ENCODE measurements at regions not wholly inside any gene's neighbourhood (a gene's known extent, or its start where the extent isn't known, plus 50 kb on each side); places are given as distances from the start of the nearest gene placed in this dataset.
A peak's percentile ranks its signal among the peaks of the same experiment; 100 is the strongest.

GRCh38 chr5:158317507-158317906 is 458.6 kb upstream of the CLINT1 start:
- Histone ChIP-seq H3K4me3 (no peak overlapping the region), H3K9me3 (no peaks in the 10 kb centered on the region), H3K36me3 (no peaks in the 10 kb centered on the region), H3K4me1 (no peaks in the 10 kb centered on the region), H3K27ac (no peak overlapping the region), H3K27me3 (no peaks in the 10 kb centered on the region)
- WGBS, 5 donors = 23 to 37% (median 28%) methylated on average over 4 of the region's 4 CpGs
- TF ChIP-seq CTCF (IDR thresholded peaks at IDR 0.05) = no peak
- TF ChIP-seq EP300 (IDR thresholded peaks at IDR 0.05) = no peak
- no peak for TF ChIP-seq POLR2AphosphoS5 (IDR thresholded peaks at IDR 0.05)
- TF ChIP-seq POLR2A (IDR thresholded peaks at IDR 0.05) = no peak
- intact Hi-C loops (cut with DNase I; ENCODE audit: low total_unique reads) = no loop called here
- DNase-seq = no peak

GRCh38 chr5:158313733-158314464 is 455.0 kb upstream of the CLINT1 start:
- H3K4me3 ChIP-seq = no peak overlapping the region
- no peaks in the 10 kb centered on the region for H3K27me3 ChIP-seq
- 76 to 86% (median 79%) methylated on average over 13 to 15 of the region's 15 CpGs for WGBS, 5 donors
- no peaks in the 10 kb centered on the region for H3K4me1 ChIP-seq
- H3K36me3 ChIP-seq = no peaks in the 10 kb centered on the region
- H3K9me3 ChIP-seq = no peaks in the 10 kb centered on the region
- no peak for TF ChIP-seq CTCF (IDR thresholded peaks at IDR 0.05)
- TF ChIP-seq POLR2A (IDR thresholded peaks at IDR 0.05) = no peak
- no peak for TF ChIP-seq POLR2AphosphoS5 (IDR thresholded peaks at IDR 0.05)
- TF ChIP-seq EP300 (IDR thresholded peaks at IDR 0.05) = no peak
- no peak overlapping the region for H3K27ac ChIP-seq
- intact Hi-C loops (cut with DNase I; ENCODE audit: low total_unique reads) = no loop called here
- DNase-seq = no peak

GRCh38 chr5:158313027-158313732 is 454.2 kb upstream of the CLINT1 start:
- DNase-seq = no peak
- no peaks in the 10 kb centered on the region for H3K36me3 ChIP-seq
- H3K27me3 ChIP-seq = no peaks in the 10 kb centered on the region
- no peaks in the 10 kb centered on the region for H3K9me3 ChIP-seq
- no peak overlapping the region for H3K4me3 ChIP-seq
- TF ChIP-seq POLR2A (IDR thresholded peaks at IDR 0.05) (no peak), POLR2AphosphoS5 (IDR thresholded peaks at IDR 0.05) (no peak), CTCF (IDR thresholded peaks at IDR 0.05) (no peak), EP300 (IDR thresholded peaks at IDR 0.05) (no peak)
- WGBS, 5 donors = 82 to 87% (median 86%) methylated on average over 12 of the region's 12 CpGs
- H3K4me1 ChIP-seq = no peaks in the 10 kb centered on the region
- no peak overlapping the region for H3K27ac ChIP-seq
- intact Hi-C loops (cut with DNase I; ENCODE audit: low total_unique reads) = no loop called here

GRCh38 chr5:158309088-158309807 is 450.3 kb upstream of the CLINT1 start:
- no peak for TF ChIP-seq CTCF (IDR thresholded peaks at IDR 0.05)
- no peak for TF ChIP-seq EP300 (IDR thresholded peaks at IDR 0.05)
- no peak for TF ChIP-seq POLR2A (IDR thresholded peaks at IDR 0.05)
- WGBS, 5 donors = 69 to 77% (median 73%) methylated on average over 6 of the region's 6 CpGs
- intact Hi-C loops (cut with DNase I; ENCODE audit: low total_unique reads) = no loop called here
- peak in 1 of 2 donors; percentile 55 for DNase-seq
- Histone ChIP-seq H3K9me3 (no peaks in the 10 kb centered on the region), H3K4me1 (no peaks in the 10 kb centered on the region), H3K27ac (no peak overlapping the region), H3K4me3 (no peak overlapping the region), H3K27me3 (no peaks in the 10 kb centered on the region), H3K36me3 (no peaks in the 10 kb centered on the region)
